Osteoblast (primary cell): ENCODE measurements at regions not wholly inside any gene's neighbourhood (a gene's known extent, or its start where the extent isn't known, plus 50 kb on each side); places are given as distances from the start of the nearest gene placed in this dataset.

ENCODE experiments used
- DNase-seq: peaks from one replicate; pipeline ENCODE4 v3.0.0; 2011; ENCODE audit warnings: low spot score, mixed read lengths; ENCODE audit not compliant: insufficient read length; ENCODE audit errors: missing footprints
- H2AFZ ChIP-seq: 2 replicates; pipeline ENCODE4 v1.6.0; 2011; ENCODE audit warnings: mild to moderate bottlenecking, low read length
- H3K27ac ChIP-seq: 2 replicates; pipeline ENCODE4 v1.5.1; 2011; ENCODE audit warnings: mild to moderate bottlenecking, low read depth, low read length, moderate library complexity
- H3K27me3 ChIP-seq: 2 replicates; pipeline ENCODE4 v1.6.0; 2012; ENCODE audit warnings: mild to moderate bottlenecking, control low read depth, inconsistent platforms, low read length, moderate library complexity; ENCODE audit not compliant: insufficient read depth
- H3K36me3 ChIP-seq: 2 replicates; pipeline ENCODE4 v1.5.1; 2011; ENCODE audit warnings: mild to moderate bottlenecking, low read length, control low read depth, moderate library complexity; ENCODE audit not compliant: insufficient read depth
- H3K4me1 ChIP-seq: 2 replicates; pipeline ENCODE4 v1.5.1; 2011; ENCODE audit warnings: mild to moderate bottlenecking, low read length, control low read depth, moderate library complexity; ENCODE audit not compliant: insufficient read depth
- H3K4me2 ChIP-seq: 2 replicates; pipeline ENCODE4 v1.6.0; 2011; ENCODE audit warnings: mild to moderate bottlenecking, low read length; ENCODE audit not compliant: insufficient read depth
- H3K4me3 ChIP-seq: fragments of 200-600 bp; sonication (generic); 3 replicates; pipeline ENCODE4 v1.5.1; 2012; ENCODE audit warnings: mild to moderate bottlenecking, low read length, inconsistent platforms; ENCODE audit not compliant: insufficient read depth
- H3K79me2 ChIP-seq: 2 replicates; pipeline ENCODE4 v1.6.0; 2012; ENCODE audit warnings: mild to moderate bottlenecking, low read length, control low read depth, inconsistent platforms; ENCODE audit not compliant: insufficient read depth
- H3K9me3 ChIP-seq: 2 replicates; pipeline ENCODE4 v1.5.1; 2011; ENCODE audit warnings: low read depth, low read length, control low read depth
- H4K20me1 ChIP-seq: 2 replicates; pipeline ENCODE4 v1.6.0; 2012; ENCODE audit warnings: mild to moderate bottlenecking, low read length, control low read depth; ENCODE audit not compliant: insufficient read depth
- TF ChIP-seq, protein P1 (sequence below): IDR thresholded peaks from 2 replicates; pipeline ENCODE4 v1.5.1; 2011; ENCODE audit warnings: mild to moderate bottlenecking, low read depth, low read length, moderate library complexity; ENCODE audit errors: extremely low read depth

DNA sequence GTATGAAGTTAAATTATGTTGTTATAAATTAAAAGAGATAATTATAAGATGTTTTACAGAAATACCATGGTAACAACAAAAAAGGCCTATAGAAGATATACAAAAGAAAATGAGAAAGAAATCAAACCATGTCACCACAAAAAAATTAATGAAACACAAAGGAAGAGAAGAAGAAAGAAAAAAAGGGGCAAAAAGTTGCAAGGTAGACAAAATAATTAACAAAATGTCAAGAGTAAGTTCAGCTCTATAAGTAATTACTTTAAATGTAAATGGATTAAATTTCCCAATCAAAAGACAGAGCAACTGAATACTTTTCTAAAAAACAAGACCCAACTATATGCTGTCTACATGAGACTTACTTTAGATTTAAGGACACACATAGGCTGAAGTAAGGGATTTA, 378.4 kb upstream of the FSHR start:
- no peak for DNase-seq
- H2AFZ ChIP-seq, result no peak overlapping the region
- no peaks in the 10 kb centered on the region for H3K27me3 ChIP-seq
- no peak overlapping the region for H3K4me3 ChIP-seq
- H4K20me1 ChIP-seq, result no peaks in the 10 kb centered on the region
- H3K4me1 ChIP-seq, result no peaks in the 10 kb centered on the region
- H3K36me3 ChIP-seq, result no peaks in the 10 kb centered on the region
- H3K27ac ChIP-seq, result no peak overlapping the region
- H3K4me2 ChIP-seq, result no peak overlapping the region
- no peaks in the 10 kb centered on the region for H3K79me2 ChIP-seq
- TF ChIP-seq, protein P1, sequence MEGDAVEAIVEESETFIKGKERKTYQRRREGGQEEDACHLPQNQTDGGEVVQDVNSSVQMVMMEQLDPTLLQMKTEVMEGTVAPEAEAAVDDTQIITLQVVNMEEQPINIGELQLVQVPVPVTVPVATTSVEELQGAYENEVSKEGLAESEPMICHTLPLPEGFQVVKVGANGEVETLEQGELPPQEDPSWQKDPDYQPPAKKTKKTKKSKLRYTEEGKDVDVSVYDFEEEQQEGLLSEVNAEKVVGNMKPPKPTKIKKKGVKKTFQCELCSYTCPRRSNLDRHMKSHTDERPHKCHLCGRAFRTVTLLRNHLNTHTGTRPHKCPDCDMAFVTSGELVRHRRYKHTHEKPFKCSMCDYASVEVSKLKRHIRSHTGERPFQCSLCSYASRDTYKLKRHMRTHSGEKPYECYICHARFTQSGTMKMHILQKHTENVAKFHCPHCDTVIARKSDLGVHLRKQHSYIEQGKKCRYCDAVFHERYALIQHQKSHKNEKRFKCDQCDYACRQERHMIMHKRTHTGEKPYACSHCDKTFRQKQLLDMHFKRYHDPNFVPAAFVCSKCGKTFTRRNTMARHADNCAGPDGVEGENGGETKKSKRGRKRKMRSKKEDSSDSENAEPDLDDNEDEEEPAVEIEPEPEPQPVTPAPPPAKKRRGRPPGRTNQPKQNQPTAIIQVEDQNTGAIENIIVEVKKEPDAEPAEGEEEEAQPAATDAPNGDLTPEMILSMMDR, result no peak
- no peaks in the 10 kb centered on the region for H3K9me3 ChIP-seq

DNA sequence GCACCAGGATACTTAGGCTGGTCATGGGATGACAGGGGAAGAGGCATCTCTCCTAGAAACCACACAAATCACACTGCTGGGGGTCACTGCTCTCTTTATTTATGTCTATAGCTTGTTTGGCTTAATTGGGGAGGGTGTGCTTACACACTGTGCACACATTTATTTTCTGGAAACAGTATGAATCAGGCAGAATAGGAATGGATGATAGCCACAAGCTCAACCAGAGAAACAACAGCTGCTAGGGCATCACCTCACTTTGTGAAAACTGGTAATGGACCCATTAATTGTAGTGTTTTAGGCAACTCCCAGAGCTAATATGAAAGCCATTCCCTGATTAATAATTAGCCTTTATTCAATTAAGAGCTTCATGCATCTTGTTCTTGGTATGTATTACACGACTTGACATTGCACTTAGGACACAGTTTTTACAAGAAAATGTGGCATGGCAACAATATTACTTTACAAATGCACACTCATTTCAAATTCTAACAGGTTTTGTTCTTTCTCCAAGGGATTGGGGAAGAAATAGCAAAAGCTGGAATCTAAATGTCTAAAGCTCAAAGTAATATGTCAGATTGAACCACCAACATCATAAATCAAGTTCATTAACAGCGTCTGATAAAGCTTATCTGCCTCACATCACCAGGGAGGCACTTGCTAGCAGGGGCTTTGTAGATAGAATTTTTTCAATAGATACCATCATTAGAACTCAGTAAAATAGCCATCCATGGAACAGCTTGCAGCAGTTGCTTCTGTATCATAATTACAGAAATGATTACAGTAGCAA, 361.9 kb upstream of the FSHR start:
- TF ChIP-seq, protein P1, result no peak
- H3K9me3 ChIP-seq, result peaks cover 6% of the 10 kb centered on the region
- no peak overlapping the region for H3K4me2 ChIP-seq
- H4K20me1 ChIP-seq, result no peaks in the 10 kb centered on the region
- H3K79me2 ChIP-seq, result no peaks in the 10 kb centered on the region
- no peaks in the 10 kb centered on the region for H3K4me1 ChIP-seq
- no peaks in the 10 kb centered on the region for H3K27me3 ChIP-seq
- H3K36me3 ChIP-seq, result no peaks in the 10 kb centered on the region
- DNase-seq, result no peak
- H2AFZ ChIP-seq, result no peak overlapping the region
- no peak overlapping the region for H3K27ac ChIP-seq
- no peak overlapping the region for H3K4me3 ChIP-seq

DNA sequence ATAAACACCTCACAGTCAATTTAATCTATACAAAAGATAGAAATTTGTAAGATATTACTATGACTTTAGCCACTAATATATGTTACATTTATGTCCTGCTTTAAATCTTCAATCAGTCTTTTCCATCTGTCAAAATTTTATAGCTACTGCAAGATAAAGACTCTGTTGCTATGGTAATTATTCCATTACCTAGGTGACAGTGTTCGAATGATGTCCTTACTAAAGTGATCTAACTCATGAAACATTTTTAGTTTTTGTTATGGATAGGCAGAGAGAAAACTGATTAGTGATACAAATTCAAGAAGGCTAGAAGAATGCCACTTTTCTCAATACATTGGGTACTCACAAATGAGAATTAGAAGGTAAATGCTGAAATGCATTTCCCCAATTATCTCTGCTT, 359.9 kb upstream of the FSHR start:
- DNase-seq, result no peak
- H3K27me3 ChIP-seq, result no peaks in the 10 kb centered on the region
- no peak overlapping the region for H2AFZ ChIP-seq
- H3K4me3 ChIP-seq, result no peak overlapping the region
- H3K79me2 ChIP-seq, result no peaks in the 10 kb centered on the region
- no peaks in the 10 kb centered on the region for H3K4me1 ChIP-seq
- TF ChIP-seq, protein P1, result no peak
- H3K36me3 ChIP-seq, result no peaks in the 10 kb centered on the region
- H3K27ac ChIP-seq, result no peak overlapping the region
- H3K4me2 ChIP-seq, result no peak overlapping the region
- no peaks in the 10 kb centered on the region for H4K20me1 ChIP-seq
- H3K9me3 ChIP-seq, result peaks cover 6% of the 10 kb centered on the region

DNA sequence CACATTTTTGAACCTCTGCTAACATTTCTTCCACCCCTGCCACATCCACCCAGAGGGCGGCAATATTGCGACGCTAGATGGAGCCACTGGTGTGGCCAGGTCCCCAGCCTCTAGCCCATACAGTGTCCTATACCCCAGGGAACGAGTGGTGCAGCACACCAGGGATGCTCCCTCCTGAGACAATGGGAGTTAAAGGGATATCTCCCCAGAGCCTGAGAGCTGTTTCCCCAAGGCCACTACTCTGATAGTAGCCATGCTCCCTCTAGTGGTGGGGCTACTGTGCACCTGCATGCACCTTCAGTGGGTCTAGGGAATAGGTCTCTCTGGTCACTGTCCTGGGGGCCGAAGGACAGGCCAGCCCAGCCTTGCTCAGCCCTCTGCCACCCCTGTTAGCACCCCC, 336.4 kb upstream of the FSHR start:
- DNase-seq, result no peak
- Histone ChIP-seq H3K36me3 (no peaks in the 10 kb centered on the region), H3K9me3 (no peaks in the 10 kb centered on the region), H3K27ac (no peak overlapping the region), H3K4me1 (no peaks in the 10 kb centered on the region), H3K4me2 (no peak overlapping the region), H3K4me3 (no peak overlapping the region), H4K20me1 (no peaks in the 10 kb centered on the region), H3K79me2 (no peaks in the 10 kb centered on the region), H2AFZ (no peak overlapping the region), H3K27me3 (no peaks in the 10 kb centered on the region)
- TF ChIP-seq, protein P1, result no peak
